H1 (cell line): ENCODE measurements at regions not wholly inside any gene's neighbourhood (a gene's known extent, or its start where the extent isn't known, plus 50 kb on each side); places are given as distances from the start of the nearest gene placed in this dataset.

ENCODE experiments used
- CBX5 ChIP-seq: fragments of 300-800, 300-1000 bp; sonication (generic); IDR thresholded peaks from 2 replicates; pipeline ENCODE4 v1.7.1; 2016; ENCODE audit warnings: antibody characterized with exemption, low read length, low read depth
- CHD7 ChIP-seq: fragments of 300-600 bp; sonication (generic); IDR thresholded peaks from 2 replicates; pipeline ENCODE4 v1.7.1; 2012; ENCODE audit warnings: low read length, moderate library complexity, mild to moderate bottlenecking, inconsistent platforms; ENCODE audit not compliant: insufficient replicate concordance
- E2F6 ChIP-seq: IDR thresholded peaks from 2 replicates; pipeline ENCODE4 v1.6.1; 2012; ENCODE audit warnings: inconsistent platforms
- SAP30 ChIP-seq: fragments of 300-600 bp; sonication (generic); IDR thresholded peaks from 2 replicates; pipeline ENCODE4 v1.7.1; 2012; ENCODE audit warnings: low read length, moderate library complexity, mild to moderate bottlenecking, inconsistent platforms; ENCODE audit not compliant: insufficient read depth, insufficient replicate concordance
- SRF ChIP-seq: IDR thresholded peaks from 2 replicates; pipeline ENCODE4 v1.6.1; 2011; ENCODE audit warnings: mild to moderate bottlenecking, low read depth, low read length, moderate library complexity
- TAF1 ChIP-seq: IDR thresholded peaks from 2 replicates; pipeline ENCODE4 v1.6.1; 2011; ENCODE audit warnings: mild to moderate bottlenecking, low read depth, low read length
- TAF7 ChIP-seq: optimal IDR thresholded peaks from 2 replicates; pipeline ENCODE3; 2011; ENCODE audit warnings: low read depth, mild to moderate bottlenecking, inconsistent platforms, low read length, moderate library complexity, borderline replicate concordance
- TCF12 ChIP-seq: IDR thresholded peaks from 2 replicates; pipeline ENCODE4 v1.6.1; 2011; ENCODE audit warnings: low read depth, mild to moderate bottlenecking, low read length
- TEAD4 ChIP-seq: IDR thresholded peaks from 2 replicates; pipeline ENCODE4 v1.6.1; 2012; ENCODE audit warnings: low read depth, low read length, inconsistent platforms, mixed read lengths

GRCh38 chr16:87067836-87068761 is 249.1 kb downstream of the C16orf95 start (continued):
- TF ChIP-seq CHD7 (no peak), SAP30 (no peak), SRF (no peak), TCF12 (no peak), TAF1 (no peak), TEAD4 (no peak), E2F6 (no peak), CBX5 (no peak), TAF7 (no peak)
